GM12864 (cell line): ENCODE measurements at regions not wholly inside any gene's neighbourhood (a gene's known extent, or its start where the extent isn't known, plus 50 kb on each side); places are given as distances from the start of the nearest gene placed in this dataset.
"Not testable (repeated sequence)": the region's sequence is repeated elsewhere in the genome, so short reads cannot be mapped to it uniquely, and the experiment has no call there.

ENCODE experiments used
- DNase-seq: peaks from one replicate; pipeline ENCODE4 v3.0.0-alpha.2; 2011; ENCODE audit warnings: low read depth
- H3K4me3 ChIP-seq: 2 replicates; pipeline ENCODE4 v1.5.1; 2011; ENCODE audit warnings: mild to moderate bottlenecking, low read depth, low read length, control low read depth
- CTCF ChIP-seq: IDR thresholded peaks from 2 replicates; pipeline ENCODE4 v1.5.1; 2011; ENCODE audit warnings: low read depth, mild to moderate bottlenecking, moderate library complexity, low read length, control low read depth, inconsistent platforms; ENCODE audit errors: missing control alignments

GRCh38 chr6:116997496-116997895 lies 120.5 kb downstream of the RFX6 start:
- DNase-seq = no peak
- H3K4me3 ChIP-seq = no peak overlapping the region
- TF ChIP-seq CTCF = no peak

- TF ChIP-seq CTCF = no peak
- DNase-seq = no peak
- no peak overlapping the region for H3K4me3 ChIP-seq
Observed at GRCh38 chr6:117007659-117008058, 130.6 kb downstream of the RFX6 start.

GRCh38 chr6:117008618-117009017 lies 131.6 kb downstream of the RFX6 start:
- TF ChIP-seq CTCF = no peak
- peak; percentile 27 for DNase-seq
- no peak overlapping the region for H3K4me3 ChIP-seq

- H3K4me3 ChIP-seq, DNase-seq: not testable (repeated sequence)
Observed at GRCh38 chr6:117014641-117015473, 137.8 kb downstream of the RFX6 start.

- not testable (repeated sequence) for H3K4me3 ChIP-seq, DNase-seq
Observed at GRCh38 chr6:117015474-117015804, 138.4 kb downstream of the RFX6 start.

- no peak overlapping the region for H3K4me3 ChIP-seq
- no peak for TF ChIP-seq CTCF
- DNase-seq = no peak
Observed at GRCh38 chr6:117018771-117019170, 141.7 kb downstream of the RFX6 start.

GRCh38 chr6:117022774-117023173 lies 145.7 kb downstream of the RFX6 start:
- DNase-seq = no peak
- no peak overlapping the region for H3K4me3 ChIP-seq
- TF ChIP-seq CTCF = no peak

- DNase-seq = no peak
- no peak overlapping the region for H3K4me3 ChIP-seq
- no peak for TF ChIP-seq CTCF
Observed at GRCh38 chr6:117025310-117025709, 148.3 kb downstream of the RFX6 start.
